ENCODE measurements at regions not wholly inside any gene's neighbourhood (a gene's known extent, or its start where the extent isn't known, plus 50 kb on each side); places are given as distances from the start of the nearest gene placed in this dataset.
"Not testable (repeated sequence)": the region's sequence is repeated elsewhere in the genome, so short reads cannot be mapped to it uniquely, and the experiment has no call there.

DNA sequence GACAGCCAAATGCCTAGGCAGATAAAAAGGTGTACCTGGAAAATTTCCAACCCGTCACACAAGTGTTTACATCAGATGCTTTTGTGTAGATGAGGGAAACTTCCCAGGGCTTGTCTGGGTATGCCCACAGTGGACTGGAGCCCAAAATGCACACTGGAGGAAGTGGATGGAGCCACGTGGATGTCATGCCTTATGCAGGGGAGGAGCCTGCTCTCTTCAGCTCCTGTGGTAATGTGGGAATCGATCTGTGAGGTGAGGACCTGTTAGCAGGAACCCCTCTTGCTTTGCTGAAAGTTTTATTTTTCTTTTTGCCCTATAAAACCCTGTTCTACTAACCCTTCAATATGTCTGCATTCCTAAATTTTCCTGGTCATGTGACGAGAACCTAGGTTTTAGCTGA, 439.2 kb upstream of the CDH9 start:
- no peak for DNase-seq (ENCODE audit: low spot score in 2 of 2)
- FAIRE-seq, result no peak

DNA sequence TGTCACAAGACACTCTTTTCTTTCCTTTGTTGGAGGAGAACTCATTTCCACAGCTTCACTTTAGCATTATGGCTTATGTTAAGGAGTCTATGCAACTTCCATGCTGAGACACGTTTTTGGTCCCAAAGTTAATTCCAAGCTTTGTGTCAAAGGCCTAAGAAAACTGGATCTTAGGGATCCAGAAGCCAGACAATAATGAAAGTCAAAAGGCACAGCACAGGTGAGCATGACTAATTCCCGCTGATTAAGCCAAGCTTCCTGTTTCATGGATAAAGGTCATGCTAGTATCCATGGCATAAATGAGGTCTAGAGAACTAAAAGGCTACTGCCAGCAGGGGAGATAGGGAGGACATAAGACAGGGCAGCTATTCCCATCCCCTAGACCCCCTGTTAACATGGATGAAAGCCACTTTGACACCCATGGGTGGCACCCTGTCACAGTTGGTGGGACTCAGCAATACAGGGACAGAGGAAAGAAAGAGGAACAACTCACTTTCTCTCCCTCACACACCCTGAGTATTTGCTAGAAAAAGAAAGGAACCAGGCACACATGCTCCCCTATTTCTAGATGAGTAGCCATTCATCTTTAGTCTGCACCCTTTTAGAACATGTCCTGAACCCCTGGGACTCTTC, 438.1 kb upstream of the CDH9 start:
- DNase-seq (ENCODE audit: low spot score in 2 of 2) (no peak), FAIRE-seq (no peak)

DNA sequence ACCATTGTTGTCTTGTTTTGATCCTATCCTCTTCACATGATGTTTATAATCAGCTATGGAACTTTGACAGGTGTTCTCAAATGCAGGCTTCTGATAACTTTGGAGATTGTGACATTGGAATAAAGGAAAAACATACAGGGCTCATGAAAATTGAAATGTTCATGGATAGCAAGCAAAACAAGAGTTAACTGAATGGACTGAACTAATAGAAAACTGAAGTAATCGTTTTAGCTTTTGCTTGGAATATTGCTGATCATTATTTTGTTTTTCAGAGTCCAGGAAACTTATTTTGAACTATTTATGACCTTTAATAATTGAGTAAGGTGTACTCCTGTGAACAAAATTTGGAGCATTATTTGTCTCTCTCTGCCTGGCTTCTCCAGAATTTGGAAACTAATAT, 436.7 kb upstream of the CDH9 start:
- DNase-seq (ENCODE audit: low spot score in 2 of 2) (no peak), FAIRE-seq (no peak)

DNA sequence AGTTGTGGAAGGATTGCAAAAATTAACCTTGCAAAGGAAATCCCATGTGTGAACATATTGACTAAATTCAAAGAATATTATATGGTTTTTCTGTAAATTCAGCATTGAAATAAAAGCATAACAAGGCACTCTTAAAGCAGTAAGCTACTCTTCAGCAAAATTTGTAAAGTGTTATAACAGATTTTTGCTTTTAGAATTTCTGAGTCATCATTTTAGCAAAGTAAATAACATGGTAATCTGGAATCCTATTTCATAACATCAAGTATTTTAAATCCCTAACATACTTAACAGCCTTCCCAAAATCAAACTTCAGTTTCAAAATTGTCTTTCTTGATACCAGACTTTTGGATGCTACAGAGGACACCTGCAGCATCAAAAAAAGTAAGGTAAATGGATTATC, 436.0 kb upstream of the CDH9 start:
- DNase-seq (ENCODE audit: low spot score in 2 of 2), result no peak
- FAIRE-seq, result no peak

DNA sequence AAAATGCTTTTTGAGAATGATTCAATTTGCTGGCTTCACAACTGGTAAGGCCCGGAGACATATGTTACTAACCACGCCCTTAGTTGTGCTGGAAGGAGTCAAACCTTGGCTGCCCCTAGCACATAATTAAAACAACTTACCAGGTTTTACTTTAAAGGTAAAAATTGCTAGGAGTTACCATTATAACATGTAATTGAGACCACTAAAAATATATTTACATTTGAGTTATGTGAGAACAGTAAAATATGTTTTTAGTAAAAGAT, 435.6 kb upstream of the CDH9 start:
- DNase-seq (ENCODE audit: low spot score in 2 of 2), result no peak
- no peak for FAIRE-seq

DNA sequence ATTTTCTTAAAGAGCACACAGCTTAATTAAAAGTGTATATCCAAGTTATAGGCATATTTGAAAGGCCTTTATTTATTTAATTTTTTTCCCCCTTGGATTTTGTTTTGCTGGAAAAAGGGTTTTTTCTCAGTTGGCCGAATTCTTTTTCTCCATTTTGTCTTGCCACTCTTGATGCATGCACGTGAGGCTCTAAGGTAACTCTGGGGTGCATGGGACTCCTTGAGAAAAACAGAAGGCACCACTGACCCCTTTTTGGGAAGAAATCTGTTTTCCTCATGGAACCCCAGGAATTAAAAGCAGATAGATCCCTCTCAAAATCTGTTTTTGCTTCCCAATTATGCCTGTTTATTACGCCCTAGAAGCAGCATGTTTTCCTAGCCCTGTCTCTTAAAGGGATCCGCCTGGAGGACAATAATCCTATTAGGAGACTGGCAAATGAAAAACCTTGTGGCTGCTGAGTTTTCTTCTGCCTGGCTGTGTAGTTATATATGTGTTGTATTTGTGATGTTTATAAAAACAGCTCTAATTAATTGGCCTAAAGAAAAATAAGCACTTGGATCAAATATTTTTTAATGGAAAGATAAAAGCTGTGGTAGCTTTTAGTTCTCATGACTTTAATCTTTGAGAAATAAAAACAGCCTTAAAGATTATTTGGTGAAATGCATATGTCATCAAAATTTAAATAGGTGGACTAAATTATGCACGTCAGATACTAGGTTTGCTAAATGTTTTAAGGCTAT, 435.1 kb upstream of the CDH9 start:
- DNase-seq (ENCODE audit: low spot score in 2 of 2) (no peak), FAIRE-seq (no peak)

DNA sequence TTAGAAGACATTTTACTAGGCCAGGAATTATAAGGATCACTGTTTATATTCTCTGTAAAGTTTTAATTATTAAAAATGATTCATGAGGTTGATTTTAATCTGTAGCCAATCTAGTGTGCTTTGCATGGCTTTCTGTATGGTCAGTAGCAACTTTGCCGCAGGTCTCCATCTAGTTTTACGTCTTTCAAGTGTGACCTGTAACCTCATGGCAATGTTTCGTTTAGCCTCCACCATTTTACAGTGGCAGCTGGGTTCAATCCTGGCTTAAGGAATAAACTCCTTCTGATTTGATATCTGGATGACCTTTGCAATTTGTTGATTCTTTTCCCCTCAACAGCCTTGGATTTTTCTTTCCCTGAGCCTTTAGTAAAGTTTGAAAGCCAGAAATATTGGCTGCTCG, 434.5 kb upstream of the CDH9 start:
- no peak for FAIRE-seq
- DNase-seq (ENCODE audit: low spot score in 2 of 2), result no peak

DNA sequence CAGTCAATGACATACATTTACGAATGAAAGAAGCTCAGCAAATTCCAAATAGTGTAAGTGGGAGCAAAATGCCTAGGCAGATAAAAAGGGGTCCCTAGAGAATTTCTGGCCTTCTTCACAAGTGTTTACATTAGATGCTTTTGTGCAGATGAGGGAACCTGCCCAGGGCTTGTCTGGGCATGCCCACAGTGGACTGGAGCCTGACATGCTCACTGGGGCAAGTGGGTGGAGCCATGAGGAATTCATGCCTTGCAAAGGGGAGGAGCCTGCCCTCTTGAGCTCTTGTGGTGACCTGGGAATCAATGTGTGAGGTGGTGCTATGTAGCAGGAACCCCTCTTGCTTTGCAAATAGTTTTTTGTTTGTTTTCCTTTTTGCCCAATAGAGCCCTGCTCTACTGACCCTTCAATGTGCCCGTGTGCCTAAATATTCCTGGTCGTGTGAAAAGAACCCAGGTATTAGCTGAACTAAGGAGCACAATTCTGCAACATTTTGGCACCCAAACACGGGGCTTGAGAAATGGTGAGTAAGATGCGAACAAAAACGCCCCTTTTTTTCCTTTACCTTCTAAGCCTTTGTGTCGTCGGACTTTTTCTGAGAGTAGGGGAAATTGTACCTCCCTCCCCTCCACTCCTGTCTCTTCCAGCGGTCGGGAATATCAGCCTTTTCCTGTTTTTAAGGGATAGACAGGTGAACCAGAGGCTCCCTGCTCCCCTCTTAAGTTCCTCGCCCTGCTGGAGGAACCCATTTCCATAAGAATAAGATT, 433.8 kb upstream of the CDH9 start:
- DNase-seq (ENCODE audit: low spot score in 2 of 2), result no peak
- no peak for FAIRE-seq

DNA sequence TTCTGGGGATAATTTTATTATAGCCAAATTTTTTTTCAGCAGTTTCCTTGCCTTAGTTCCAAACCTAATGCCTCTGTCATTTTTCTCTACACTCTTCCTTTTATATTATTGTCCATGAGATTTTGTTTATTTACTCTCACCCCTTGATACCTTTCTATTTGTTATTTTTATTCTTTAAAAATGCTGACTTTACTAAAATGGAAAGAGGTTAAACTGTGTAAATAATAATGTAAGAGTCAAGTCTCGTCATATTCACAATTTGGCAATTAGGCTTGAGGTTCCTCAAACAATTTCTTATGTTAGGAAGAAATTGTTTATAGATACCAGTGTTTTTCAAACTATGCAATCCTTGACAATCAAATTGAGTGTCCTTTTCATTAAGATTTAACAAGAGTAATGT, 428.6 kb upstream of the CDH9 start:
- FAIRE-seq, result no peak

DNA sequence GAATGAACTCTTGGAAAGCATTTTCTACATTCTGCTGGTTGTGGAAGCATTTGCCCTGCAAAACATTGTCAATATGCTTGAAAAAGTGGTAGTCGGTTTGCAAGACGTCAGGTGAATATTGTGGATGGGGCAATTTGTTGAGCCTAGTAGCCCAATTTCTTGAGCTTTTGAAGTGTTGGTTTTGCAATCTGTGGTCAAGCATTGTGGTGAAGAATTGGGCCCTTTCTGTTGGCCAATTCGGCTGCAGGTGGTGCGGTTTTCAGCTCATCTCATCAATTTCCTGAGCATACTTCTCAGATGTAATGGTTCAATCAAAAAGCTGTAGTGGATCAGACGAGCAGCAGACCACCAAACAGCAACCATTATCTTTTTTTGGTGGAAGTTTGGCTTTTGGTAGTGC, 426.8 kb upstream of the CDH9 start:
- no peak for DNase-seq (ENCODE audit: low spot score in 2 of 2)
- FAIRE-seq, result no peak

More for the DNA sequence above, 428.6 kb upstream of the CDH9 start:
- no peak for DNase-seq (ENCODE audit: low spot score in 2 of 2)

DNA sequence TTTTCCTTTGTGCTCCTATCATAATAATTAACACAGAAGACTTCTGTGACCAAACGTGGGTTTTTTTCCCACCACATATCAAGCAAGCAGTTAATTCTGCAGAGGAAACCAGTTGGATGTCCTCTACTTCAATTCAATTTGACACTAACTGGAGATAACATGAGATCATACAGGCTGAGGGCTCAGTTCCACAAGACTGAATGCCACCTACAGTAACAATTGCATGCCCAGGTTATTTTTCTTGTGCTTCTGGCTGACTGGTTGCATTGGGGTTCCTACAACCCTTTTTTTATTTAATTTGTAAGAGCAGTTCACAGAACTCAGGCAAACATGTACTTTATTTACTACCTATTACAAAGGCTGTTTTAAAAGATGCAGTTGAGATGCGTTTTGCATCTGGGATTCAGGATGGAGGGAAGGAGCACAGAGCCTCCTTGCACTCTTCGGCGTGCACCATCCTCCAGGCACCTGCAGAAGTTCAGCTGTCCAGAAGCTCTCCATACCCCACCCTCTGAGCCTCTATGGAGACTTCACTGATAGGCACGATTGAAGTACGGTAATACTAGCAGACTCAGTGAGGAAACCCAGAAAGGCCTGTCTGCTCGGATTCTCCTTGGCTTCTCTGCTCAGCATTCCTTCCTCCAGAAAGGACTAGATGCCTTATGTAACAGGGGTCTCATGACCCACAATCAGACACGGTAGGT, 425.2 kb upstream of the CDH9 start:
- FAIRE-seq (no peak), DNase-seq (ENCODE audit: low spot score in 2 of 2) (no peak)

DNA sequence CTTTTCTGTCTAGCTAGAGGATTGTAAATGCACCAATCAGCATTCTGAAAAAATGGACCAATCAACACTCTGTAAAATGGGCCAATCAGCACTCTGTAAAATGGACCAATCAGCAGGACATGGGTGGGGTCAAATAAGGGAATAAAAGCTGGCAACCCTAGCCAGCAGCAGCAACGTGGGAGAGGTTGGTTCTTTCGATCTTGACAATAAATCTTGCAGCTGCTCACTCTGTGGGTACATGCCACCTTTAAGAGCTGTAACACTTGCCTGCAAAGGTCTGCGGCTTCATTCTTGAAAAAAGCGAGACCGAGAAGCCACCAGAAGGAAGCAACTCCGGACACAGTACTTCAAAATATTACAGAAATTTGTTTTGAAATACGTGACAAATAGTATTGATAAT, 424.6 kb upstream of the CDH9 start:
- FAIRE-seq (no peak), DNase-seq (ENCODE audit: low spot score in 2 of 2) (no peak)

DNA sequence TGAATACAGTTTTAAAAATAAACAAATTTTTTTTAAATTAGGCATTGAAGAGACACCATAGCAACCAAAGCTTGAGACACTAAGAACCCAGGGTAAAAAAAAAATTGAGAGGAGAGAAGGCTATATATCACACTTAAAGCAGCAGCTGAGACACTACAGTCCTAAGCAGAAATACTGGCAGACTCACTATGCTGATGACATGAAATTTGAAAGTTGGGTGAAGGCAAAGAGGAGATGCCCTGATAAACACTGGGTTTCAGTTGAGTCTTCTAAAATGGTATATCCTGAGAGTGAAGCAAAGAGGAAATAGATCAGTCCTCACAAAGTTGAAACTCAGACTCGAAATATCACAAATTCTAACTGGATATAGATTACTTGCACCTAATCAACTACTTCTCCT, 419.9 kb upstream of the CDH9 start:
- FAIRE-seq (no peak), DNase-seq (ENCODE audit: low spot score in 2 of 2) (no peak)

DNA sequence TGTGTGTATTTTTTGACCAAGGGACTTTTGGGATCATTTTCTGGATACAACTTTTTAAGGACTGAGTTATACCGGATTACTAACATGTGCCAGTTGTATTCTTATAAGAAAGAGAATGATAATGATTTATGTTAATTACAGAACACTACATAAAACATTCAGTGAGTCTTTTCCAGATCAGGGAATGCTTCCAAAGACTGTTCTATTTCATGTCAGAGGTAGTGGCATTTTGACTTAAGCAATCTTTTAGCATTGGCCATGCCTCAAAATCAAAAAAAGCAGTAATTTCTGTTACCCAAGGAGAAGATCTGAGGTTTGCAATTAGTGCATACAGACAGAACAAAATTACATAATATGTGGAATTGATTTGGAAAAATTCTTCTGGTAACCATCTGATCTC, 413.0 kb upstream of the CDH9 start:
- DNase-seq (ENCODE audit: low spot score in 2 of 2), result no peak
- no peak for FAIRE-seq

DNA sequence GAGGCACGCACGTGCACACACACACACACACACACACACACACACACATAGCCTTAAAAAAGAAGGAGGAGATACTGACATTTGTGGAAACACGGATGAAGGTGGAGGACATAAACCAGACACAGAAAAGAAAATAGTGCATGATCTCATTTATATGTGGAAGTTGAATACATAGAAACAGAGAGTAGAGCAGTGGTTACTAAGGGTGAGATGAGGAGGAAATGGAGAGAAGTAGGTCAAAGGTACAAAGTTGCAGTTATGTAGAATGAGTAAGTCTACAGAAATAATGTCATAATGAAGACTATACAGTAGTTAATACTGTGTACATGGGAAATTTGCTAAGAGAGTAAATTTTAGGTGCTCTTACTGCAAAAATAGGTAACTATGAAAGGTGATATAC, 412.2 kb upstream of the CDH9 start:
- FAIRE-seq (no peak), DNase-seq (ENCODE audit: low spot score in 2 of 2) (no peak)

DNA sequence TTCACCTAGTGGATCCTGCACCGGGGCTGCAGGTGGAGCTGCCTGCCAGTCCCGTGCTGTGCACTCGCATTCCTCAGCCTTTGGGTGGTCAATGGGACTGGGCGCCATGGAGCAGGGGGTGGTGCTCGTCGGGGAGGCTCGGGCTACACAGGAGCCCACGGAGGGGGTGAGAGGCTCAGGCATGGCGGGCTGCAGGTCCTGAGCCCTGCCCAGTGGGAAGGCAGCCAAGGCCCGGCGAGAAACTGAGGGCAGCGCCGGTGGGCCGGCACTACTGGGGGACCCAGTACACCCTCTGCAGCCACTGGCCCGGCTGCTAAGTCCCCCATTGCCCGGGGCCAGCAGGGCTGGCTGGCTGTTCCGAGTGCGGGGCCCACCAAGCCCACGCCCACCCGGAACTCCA, 401.0 kb upstream of the CDH9 start:
- not testable (repeated sequence) for FAIRE-seq; DNase-seq (ENCODE audit: low spot score in 2 of 2)

DNA sequence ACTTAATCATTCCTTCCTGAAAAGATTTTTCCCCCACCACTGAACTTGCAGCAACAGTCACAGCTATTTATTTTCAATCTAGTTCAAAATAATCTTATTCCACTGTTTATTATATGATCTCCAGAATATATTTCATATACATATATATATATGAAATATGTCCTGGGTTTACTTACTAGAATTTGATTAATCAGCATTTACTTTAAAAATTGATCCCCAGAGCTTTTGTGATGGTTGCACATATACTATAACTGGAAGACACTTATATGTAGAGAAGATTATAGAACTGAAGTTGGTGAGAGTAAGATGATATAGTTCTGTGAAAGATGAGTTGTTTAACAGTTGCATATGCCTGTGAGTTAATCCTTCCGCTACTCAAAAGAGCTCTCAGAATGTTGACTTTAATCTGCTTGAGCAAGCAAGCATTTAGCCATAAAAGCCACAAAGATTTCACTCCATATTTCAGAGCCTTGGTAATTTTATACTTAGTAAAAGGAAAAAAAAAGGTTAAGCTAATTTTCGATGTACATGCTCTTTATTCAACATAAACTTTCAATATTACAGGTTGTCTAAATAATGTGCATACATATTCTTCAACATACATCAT, 399.3 kb upstream of the CDH9 start:
- no peak for FAIRE-seq
- no peak for DNase-seq (ENCODE audit: low spot score in 2 of 2)

DNA sequence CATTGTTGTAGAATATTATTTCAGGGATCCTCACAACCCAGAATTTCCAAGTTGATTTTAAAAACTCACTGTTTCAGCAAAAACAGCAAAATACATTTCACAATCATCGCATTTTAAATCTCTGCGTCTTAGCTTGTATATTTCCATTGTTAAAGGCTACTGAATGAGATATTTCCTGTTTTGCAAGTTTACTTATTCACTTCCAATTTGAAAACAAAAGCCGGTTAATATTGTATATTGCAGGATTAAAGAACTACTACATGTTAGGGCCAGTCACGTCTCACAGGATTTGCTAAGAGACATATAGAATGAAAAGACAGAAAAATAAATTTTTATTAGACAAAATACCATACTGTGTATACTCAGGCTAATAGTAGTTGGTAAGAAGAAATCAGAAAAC, 395.9 kb upstream of the CDH9 start:
- FAIRE-seq (no peak), DNase-seq (ENCODE audit: low spot score in 2 of 2) (no peak)

DNA sequence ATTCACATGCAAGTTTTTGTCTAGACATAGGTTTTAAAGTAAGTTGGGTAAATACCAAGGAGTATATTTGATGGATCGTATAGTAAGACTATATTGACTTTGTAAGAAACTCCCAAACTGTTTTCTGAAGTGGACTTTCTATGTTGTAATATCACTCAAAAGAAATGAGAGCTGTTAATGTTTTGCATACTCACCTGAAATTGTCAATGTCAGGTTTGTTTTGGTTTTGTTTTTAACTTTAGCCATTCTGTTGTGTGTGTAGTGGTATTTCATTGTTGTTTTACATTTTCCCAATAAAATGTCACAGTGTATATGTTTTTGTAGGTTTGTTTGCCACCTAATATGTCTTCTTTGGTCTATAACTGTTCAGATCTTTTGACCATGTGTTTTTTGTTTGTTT, 375.7 kb upstream of the CDH9 start:
- FAIRE-seq (no peak), DNase-seq (ENCODE audit: low spot score in 2 of 2) (no peak)

DNA sequence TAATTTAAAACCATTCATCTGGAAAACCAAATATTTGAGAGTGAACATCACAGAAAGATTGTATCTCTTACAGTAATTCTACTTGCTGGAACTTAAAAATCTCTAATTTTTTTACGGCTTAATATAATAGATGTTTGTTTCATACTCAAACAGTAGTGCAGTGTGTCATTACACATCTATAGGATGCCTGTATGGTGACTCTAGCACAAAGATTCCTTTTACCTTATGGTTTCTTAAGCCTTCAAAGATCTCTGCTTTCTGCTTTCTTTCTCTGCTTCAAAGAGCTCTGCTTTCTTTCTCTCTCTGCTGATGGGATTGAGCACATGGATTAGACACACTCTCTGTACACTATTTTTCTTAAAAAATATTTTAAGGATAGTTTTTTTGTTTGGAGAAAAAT, 374.0 kb upstream of the CDH9 start:
- FAIRE-seq, result no peak
- DNase-seq (ENCODE audit: low spot score in 2 of 2), result no peak

DNA sequence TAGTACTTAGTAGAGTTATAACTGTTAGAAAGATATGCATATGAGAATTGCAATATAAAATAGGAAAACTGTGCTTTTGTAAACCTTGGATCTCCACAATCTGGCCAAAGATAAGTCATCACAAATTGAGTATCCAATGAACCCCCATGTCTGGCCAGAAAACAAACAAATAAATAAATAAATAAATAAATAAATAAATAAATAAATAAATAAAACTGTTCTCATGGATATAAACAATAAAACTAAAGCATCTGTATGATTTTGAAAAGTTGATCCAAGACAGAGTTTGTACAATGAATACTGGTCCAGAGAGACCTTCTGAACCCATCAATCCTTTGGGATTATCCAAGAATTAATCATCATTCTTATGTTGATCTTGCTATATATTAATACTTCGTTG, 367.6 kb upstream of the CDH9 start:
- DNase-seq (ENCODE audit: low spot score in 2 of 2) (no peak), FAIRE-seq (no peak)

Measured in frontal cortex (tissue), 3 donors.